Liver (tissue), 3 donors: ENCODE measurements at regions not wholly inside any gene's neighbourhood (a gene's known extent, or its start where the extent isn't known, plus 50 kb on each side); places are given as distances from the start of the nearest gene placed in this dataset.

Experiments
- ATF3 ChIP-seq: IDR thresholded peaks from 2 replicates; pipeline ENCODE4 v1.6.1; 2016; ENCODE audit warnings: antibody characterized with exemption
- CTCF ChIP-seq: fragments of 150-350 bp; IDR thresholded peaks from 2 replicates; pipeline ENCODE4 v1.5.1; 2017; ENCODE audit warnings: improper control_type of control experiment, low read depth, low read length; ENCODE audit not compliant: missing input control
- EGR1 ChIP-seq, 2 donors: IDR thresholded peaks; 2 replicates each; pipeline ENCODE4 v1.6.1; 2016 to 2018; ENCODE audit warnings: antibody characterized with exemption in 2 of 2, low read depth in 2 of 2
- FOXA1 ChIP-seq: IDR thresholded peaks from 2 replicates; pipeline ENCODE4 v1.6.1; 2016; ENCODE audit warnings: antibody characterized with exemption
- GABPA ChIP-seq, 2 donors: IDR thresholded peaks in 1 of 2; conservative IDR thresholded peaks in 1 of 2; 2 replicates each; pipeline ENCODE4 v1.6.1; 2016; ENCODE audit warnings: antibody characterized with exemption in 2 of 2, mild to moderate bottlenecking in 1 of 2, moderate library complexity in 1 of 2
- JUND ChIP-seq, 2 donors: IDR thresholded peaks; 2 replicates each; pipeline ENCODE4 v1.6.1; 2016; ENCODE audit warnings: antibody characterized with exemption in 2 of 2
- MAX ChIP-seq: IDR thresholded peaks from 2 replicates; pipeline ENCODE4 v1.6.1; 2016; ENCODE audit warnings: antibody characterized with exemption
- NR2F2 ChIP-seq: IDR thresholded peaks from 2 replicates; pipeline ENCODE4 v1.6.1; 2016; ENCODE audit warnings: antibody characterized with exemption
- RAD21 ChIP-seq, 2 donors: IDR thresholded peaks; 2 replicates each; pipeline ENCODE4 v1.6.1; 2016; ENCODE audit warnings: antibody characterized with exemption in 2 of 2, mild to moderate bottlenecking in 2 of 2
- REST ChIP-seq: IDR thresholded peaks from 2 replicates; pipeline ENCODE4 v1.6.1; 2016; ENCODE audit warnings: antibody characterized with exemption, mild to moderate bottlenecking
- SP1 ChIP-seq: IDR thresholded peaks from 2 replicates; pipeline ENCODE4 v1.6.1; 2018; ENCODE audit warnings: antibody characterized with exemption, mild to moderate bottlenecking
- TAF1 ChIP-seq: conservative IDR thresholded peaks from 2 replicates; pipeline ENCODE4 v1.6.1; 2016; ENCODE audit warnings: antibody characterized with exemption, mild to moderate bottlenecking
- ZBTB33 ChIP-seq: IDR thresholded peaks from 2 replicates; pipeline ENCODE4 v1.6.1; 2016; ENCODE audit warnings: antibody characterized with exemption
- donor health status: healthy.
- donor health status: healthy.

GRCh38 chr6:69593706-69594105 is 203.1 kb downstream of the LMBRD1 start:
- no peak for TF ChIP-seq CTCF
- TF ChIP-seq MAX: no peak
- no peak for TF ChIP-seq ZBTB33
- TF ChIP-seq REST: no peak
- TF ChIP-seq GABPA (IDR thresholded peaks at IDR 0.05 in 1 of 2, conservative IDR thresholded peaks at IDR 0.05 in 1 of 2): no peak
- no peak for TF ChIP-seq FOXA1
- TF ChIP-seq RAD21 (IDR thresholded peaks at IDR 0.05): no peak
- no peak for TF ChIP-seq TAF1
- TF ChIP-seq ATF3: no peak
- no peak for TF ChIP-seq SP1
- TF ChIP-seq NR2F2: no peak
- TF ChIP-seq EGR1 (IDR thresholded peaks at IDR 0.05; ENCODE audit: low read depth in 2 of 2): no peak
- TF ChIP-seq JUND (IDR thresholded peaks at IDR 0.05): no peak
